ENCODE measurements at regions not wholly inside any gene's neighbourhood (a gene's known extent, or its start where the extent isn't known, plus 50 kb on each side); places are given as distances from the start of the nearest gene placed in this dataset.

DNA sequence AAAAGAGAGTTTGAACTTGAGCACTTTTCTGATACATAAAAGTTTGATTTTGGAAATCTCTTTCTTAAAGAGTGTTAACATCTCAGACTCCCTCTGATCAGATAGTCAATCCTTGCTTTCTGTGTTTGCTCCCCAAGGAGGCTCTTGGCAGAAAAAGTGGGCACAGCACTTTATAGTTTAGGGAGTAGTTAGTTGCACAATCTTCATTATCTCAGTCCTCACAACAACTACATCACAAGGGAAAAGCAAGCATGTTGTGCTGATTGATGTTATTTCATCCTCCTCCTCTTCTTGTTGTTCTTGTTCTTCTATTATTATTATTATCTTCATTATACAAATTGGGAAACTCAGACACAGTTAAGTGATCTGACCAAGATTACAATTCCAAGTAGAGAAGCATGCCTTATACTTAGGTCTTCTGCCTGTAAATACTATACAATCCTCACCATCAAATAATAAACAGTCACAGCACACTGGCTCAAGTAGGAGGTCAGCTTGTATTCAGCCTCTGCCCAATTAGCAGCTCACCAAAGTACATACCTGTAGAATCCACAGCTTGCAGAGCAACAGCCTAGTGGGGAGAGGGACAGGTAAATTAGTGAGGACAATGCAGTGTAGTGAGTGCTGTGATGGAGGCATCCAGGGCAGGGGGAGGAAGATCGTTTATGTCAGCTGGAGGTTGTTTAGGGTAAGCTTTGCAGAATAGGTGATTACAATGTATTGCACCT is 304.1 kb upstream of the MME start:
- Histone ChIP-seq H3K27me3 (no peaks in the 10 kb centered on the region), H3K4me1 (no peaks in the 10 kb centered on the region), H3K36me3 (ENCODE audit: low read depth, missing control alignments) (no peaks in the 10 kb centered on the region), H3K4me3 (no peak overlapping the region), H3K27ac (no peak overlapping the region), H3K9me3 (no peaks in the 10 kb centered on the region)
- DNase-seq = no peak
- WGBS, 2 donors = 37 to 55% methylated on average over 1 of the region's 1 CpG
- no peak for TF ChIP-seq POLR2A (IDR thresholded peaks at IDR 0.05)
- TF ChIP-seq, protein P1, sequence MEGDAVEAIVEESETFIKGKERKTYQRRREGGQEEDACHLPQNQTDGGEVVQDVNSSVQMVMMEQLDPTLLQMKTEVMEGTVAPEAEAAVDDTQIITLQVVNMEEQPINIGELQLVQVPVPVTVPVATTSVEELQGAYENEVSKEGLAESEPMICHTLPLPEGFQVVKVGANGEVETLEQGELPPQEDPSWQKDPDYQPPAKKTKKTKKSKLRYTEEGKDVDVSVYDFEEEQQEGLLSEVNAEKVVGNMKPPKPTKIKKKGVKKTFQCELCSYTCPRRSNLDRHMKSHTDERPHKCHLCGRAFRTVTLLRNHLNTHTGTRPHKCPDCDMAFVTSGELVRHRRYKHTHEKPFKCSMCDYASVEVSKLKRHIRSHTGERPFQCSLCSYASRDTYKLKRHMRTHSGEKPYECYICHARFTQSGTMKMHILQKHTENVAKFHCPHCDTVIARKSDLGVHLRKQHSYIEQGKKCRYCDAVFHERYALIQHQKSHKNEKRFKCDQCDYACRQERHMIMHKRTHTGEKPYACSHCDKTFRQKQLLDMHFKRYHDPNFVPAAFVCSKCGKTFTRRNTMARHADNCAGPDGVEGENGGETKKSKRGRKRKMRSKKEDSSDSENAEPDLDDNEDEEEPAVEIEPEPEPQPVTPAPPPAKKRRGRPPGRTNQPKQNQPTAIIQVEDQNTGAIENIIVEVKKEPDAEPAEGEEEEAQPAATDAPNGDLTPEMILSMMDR (IDR thresholded peaks at IDR 0.05) = no peak
- intact Hi-C loops (cut with DNase I; ENCODE audit: low total_unique reads) = no loop called here

DNA sequence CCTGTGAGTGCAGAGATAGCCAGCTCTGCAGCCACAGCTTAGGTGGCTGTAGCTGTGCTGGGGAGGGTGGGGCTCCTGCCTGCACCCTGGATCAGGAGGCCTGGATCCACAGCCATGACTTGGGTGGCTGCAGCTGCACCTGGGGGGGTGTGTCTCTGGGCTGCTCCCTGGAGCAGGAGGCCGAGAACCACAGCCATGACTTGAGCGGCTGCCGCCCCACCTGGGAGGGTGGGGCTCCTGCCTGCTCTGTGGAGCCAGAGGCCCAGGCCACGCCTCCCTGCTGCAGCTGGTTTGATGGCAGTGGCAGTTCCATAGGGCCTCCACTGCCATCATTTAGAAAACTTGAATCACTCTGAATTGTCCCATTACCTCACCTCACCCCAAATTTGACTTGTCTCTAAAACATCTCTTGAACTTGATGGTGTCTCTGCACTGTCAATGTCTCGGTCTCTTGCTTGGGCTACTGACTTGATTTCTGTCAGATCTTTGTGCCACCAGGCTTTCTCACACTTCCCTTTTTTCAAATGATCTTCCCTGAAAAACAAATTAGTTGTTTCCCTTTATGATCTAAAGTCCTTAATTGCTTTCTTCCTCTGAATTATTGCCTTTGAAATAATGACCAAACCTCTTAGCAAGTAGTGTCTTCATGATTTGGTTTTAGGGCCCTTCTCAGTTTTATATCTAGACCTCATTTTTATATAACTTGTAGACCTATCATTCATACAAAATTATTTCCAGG is 313.2 kb upstream of the MME start:
- TF ChIP-seq, protein P1 (IDR thresholded peaks at IDR 0.05) = no peak
- TF ChIP-seq POLR2A (IDR thresholded peaks at IDR 0.05) = no peak
- 78 to 100% methylated on average over 1 to 5 of the region's 5 CpGs for WGBS, 2 donors
- no peaks in the 10 kb centered on the region for H3K36me3 ChIP-seq (ENCODE audit: low read depth, missing control alignments)
- H3K27ac ChIP-seq = no peak overlapping the region
- H3K9me3 ChIP-seq = no peaks in the 10 kb centered on the region
- H3K27me3 ChIP-seq = no peaks in the 10 kb centered on the region
- no peak for DNase-seq
- H3K4me3 ChIP-seq = no peak overlapping the region
- H3K4me1 ChIP-seq = no peaks in the 10 kb centered on the region
- intact Hi-C loops (cut with DNase I; ENCODE audit: low total_unique reads) = no loop called here

DNA sequence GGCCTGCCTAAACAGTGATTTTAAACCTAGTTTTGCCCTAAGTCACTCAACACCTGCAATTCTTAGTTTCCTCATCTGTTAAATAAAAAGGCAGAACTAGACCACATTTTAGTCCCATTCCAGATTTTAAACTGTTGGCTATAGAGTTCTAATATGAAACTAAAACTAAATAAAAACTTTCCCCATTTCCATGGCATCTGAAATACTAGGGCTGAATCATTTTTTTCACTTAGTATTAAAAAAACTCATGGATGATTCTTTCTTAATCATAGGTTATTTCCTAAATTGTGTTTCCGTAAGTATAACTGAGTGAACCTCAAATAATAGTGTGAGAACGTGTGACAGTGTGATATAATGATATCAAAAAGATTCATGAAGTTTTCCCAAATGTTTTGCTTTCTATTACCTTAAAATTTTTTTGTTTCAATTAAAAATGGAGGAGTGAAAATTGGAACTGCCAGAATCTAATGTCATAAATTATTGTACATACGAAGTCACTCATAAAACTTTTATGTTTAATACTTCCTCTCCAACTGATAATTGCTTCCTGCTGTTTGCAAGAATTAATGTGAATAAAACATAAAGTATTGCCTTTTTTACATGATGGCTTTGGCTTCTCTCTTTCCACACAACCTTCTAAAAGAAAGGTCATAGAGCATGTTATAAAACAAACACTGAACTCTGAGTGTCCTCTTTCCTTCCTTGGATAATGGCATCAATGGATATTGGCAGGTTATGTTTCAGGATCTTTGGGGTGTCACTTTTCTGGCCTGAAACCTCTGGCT is 315.1 kb upstream of the MME start:
- no peaks in the 10 kb centered on the region for H3K36me3 ChIP-seq (ENCODE audit: low read depth, missing control alignments)
- TF ChIP-seq, protein P1 (IDR thresholded peaks at IDR 0.05) = no peak
- no peak for TF ChIP-seq POLR2A (IDR thresholded peaks at IDR 0.05)
- no peaks in the 10 kb centered on the region for H3K4me1 ChIP-seq
- WGBS, 2 donors = 82 to 88% methylated on average over 3 of the region's 3 CpGs
- H3K4me3 ChIP-seq = no peak overlapping the region
- no peak for DNase-seq
- H3K27me3 ChIP-seq = no peaks in the 10 kb centered on the region
- H3K27ac ChIP-seq = no peak overlapping the region
- intact Hi-C loops (cut with DNase I; ENCODE audit: low total_unique reads) = no loop called here
- H3K9me3 ChIP-seq = no peaks in the 10 kb centered on the region

DNA sequence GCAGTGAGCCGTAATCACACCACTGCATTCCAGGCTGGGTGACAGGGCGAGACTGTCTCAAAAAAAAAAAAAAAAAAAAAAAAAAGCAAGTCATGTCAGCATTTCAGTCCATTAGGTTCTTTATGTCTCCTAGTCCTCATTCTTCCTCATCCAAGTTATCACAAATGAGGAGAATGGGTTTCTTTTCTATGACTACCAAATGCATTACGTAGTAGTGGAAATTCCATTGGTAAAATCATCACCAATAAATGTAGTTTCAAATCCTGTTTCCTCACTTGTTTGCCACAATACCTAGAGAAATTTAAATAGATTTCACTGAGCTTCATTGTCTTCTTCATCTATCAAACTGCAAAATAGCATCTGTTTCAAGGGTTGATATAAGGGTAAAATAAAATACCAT is 317.6 kb upstream of the MME start:
- Histone ChIP-seq H3K4me3 (no peak overlapping the region), H3K4me1 (no peaks in the 10 kb centered on the region), H3K27me3 (no peaks in the 10 kb centered on the region), H3K9me3 (no peaks in the 10 kb centered on the region), H3K27ac (no peak overlapping the region), H3K36me3 (ENCODE audit: low read depth, missing control alignments) (no peaks in the 10 kb centered on the region)
- 97 to 98% methylated on average over 3 of the region's 3 CpGs for WGBS, 2 donors
- intact Hi-C loops (cut with DNase I; ENCODE audit: low total_unique reads) = no loop called here
- no peak for DNase-seq
- no peak for TF ChIP-seq POLR2A (IDR thresholded peaks at IDR 0.05)
- TF ChIP-seq, protein P1 (IDR thresholded peaks at IDR 0.05) = no peak

All from testis (tissue), 2 donors.